H9 (cell line): ENCODE measurements at regions not wholly inside any gene's neighbourhood (a gene's known extent, or its start where the extent isn't known, plus 50 kb on each side); places are given as distances from the start of the nearest gene placed in this dataset.
A peak's percentile ranks its signal among the peaks of the same experiment; 100 is the strongest.

Source experiments
- DNase-seq: peaks from one replicate; pipeline ENCODE4 v3.0.0-alpha.2; 2017
- H2AFZ ChIP-seq: one replicate; pipeline ENCODE4 v1.6.1; 2013; ENCODE audit warnings: mild to moderate bottlenecking, low read length, control low read depth, moderate library complexity
- H2AK5ac ChIP-seq: 2 replicates; pipeline ENCODE4 v1.6.1; 2013; ENCODE audit warnings: low read length, control low read depth, mixed read lengths; ENCODE audit not compliant: insufficient read length
- H2BK120ac ChIP-seq: one replicate; pipeline ENCODE4 v1.6.1; 2013; ENCODE audit warnings: low read depth, mild to moderate bottlenecking, low read length, control low read depth, inconsistent platforms; ENCODE audit not compliant: poor library complexity, severe bottlenecking
- H2BK12ac ChIP-seq: 2 replicates; pipeline ENCODE4 v1.6.1; 2013; ENCODE audit warnings: low read length, control low read depth, mixed read lengths, low read depth; ENCODE audit not compliant: insufficient read length
- H2BK15ac ChIP-seq: 2 replicates; pipeline ENCODE4 v1.6.1; 2013; ENCODE audit warnings: low read depth, low read length, control low read depth
- H2BK20ac ChIP-seq: one replicate; pipeline ENCODE4 v1.6.1; 2013; ENCODE audit warnings: low read depth, mild to moderate bottlenecking, low read length, control low read depth, inconsistent platforms; ENCODE audit not compliant: poor library complexity, severe bottlenecking
- H2BK5ac ChIP-seq: 2 replicates; pipeline ENCODE4 v1.6.1; 2013; ENCODE audit warnings: low read length, control low read depth, mixed read lengths; ENCODE audit not compliant: insufficient read length
- H3K14ac ChIP-seq: 2 replicates; pipeline ENCODE4 v1.6.1; 2013; ENCODE audit warnings: low read length, control low read depth; ENCODE audit not compliant: insufficient read depth
- H3K18ac ChIP-seq: 2 replicates; pipeline ENCODE4 v1.6.1; 2013; ENCODE audit warnings: low read depth, mild to moderate bottlenecking, mixed read lengths, low read length, control low read depth; ENCODE audit not compliant: insufficient read length
- H3K23ac ChIP-seq: 2 replicates; pipeline ENCODE4 v1.6.1; 2013; ENCODE audit warnings: low read length, control low read depth, mixed read lengths, low read depth; ENCODE audit not compliant: insufficient read length
- H3K23me2 ChIP-seq: 2 replicates; pipeline ENCODE4 v1.6.1; 2013; ENCODE audit warnings: low read depth, mild to moderate bottlenecking, mixed read lengths, low read length, control low read depth; ENCODE audit not compliant: insufficient read length, poor library complexity, severe bottlenecking
- H3K27ac ChIP-seq: 2 replicates; pipeline ENCODE4 v1.5.1; 2013; ENCODE audit warnings: low read length, control low read depth, mixed read lengths, low read depth; ENCODE audit not compliant: insufficient read length
- H3K27me3 ChIP-seq: 2 replicates; pipeline ENCODE4 v1.6.1; 2013; ENCODE audit warnings: low read length, control low read depth, inconsistent platforms; ENCODE audit not compliant: insufficient read depth
- H3K4ac ChIP-seq: 2 replicates; pipeline ENCODE4 v1.6.1; 2013; ENCODE audit warnings: low read depth, mild to moderate bottlenecking, control low read depth, inconsistent platforms, low read length, moderate library complexity
- H3K4me1 ChIP-seq: 2 replicates; pipeline ENCODE4 v1.6.1; 2013; ENCODE audit warnings: low read length, control low read depth, inconsistent platforms; ENCODE audit not compliant: insufficient read depth
- H3K4me2 ChIP-seq: 2 replicates; pipeline ENCODE4 v1.6.1; 2013; ENCODE audit warnings: low read length, control low read depth, mixed read lengths; ENCODE audit not compliant: insufficient read length, insufficient read depth
- H3K56ac ChIP-seq: 2 replicates; pipeline ENCODE4 v1.6.1; 2013; ENCODE audit warnings: low read depth, mild to moderate bottlenecking, mixed read lengths, low read length, control low read depth; ENCODE audit not compliant: insufficient read length
- H3K79me1 ChIP-seq: 2 replicates; pipeline ENCODE4 v1.6.1; 2013; ENCODE audit warnings: low read depth, mild to moderate bottlenecking, moderate library complexity, low read length, control low read depth, inconsistent platforms; ENCODE audit not compliant: insufficient read depth, poor library complexity, severe bottlenecking
- H3K79me2 ChIP-seq: 2 replicates; pipeline ENCODE4 v1.6.1; 2013; ENCODE audit warnings: low read length, control low read depth, inconsistent platforms; ENCODE audit not compliant: insufficient read depth
- H3K9ac ChIP-seq: 2 replicates; pipeline ENCODE4 v1.6.1; 2013; ENCODE audit warnings: low read length, control low read depth, mixed read lengths; ENCODE audit not compliant: insufficient read length; ENCODE audit errors: extremely low read depth
- H3K9me3 ChIP-seq: one replicate; pipeline ENCODE4 v1.6.1; 2013; ENCODE audit warnings: low read depth, low read length, inconsistent platforms; ENCODE audit not compliant: control insufficient read depth
- H3T11ph ChIP-seq: one replicate; pipeline ENCODE4 v1.6.1; 2013; ENCODE audit warnings: mild to moderate bottlenecking, low read length, control low read depth, inconsistent platforms
- H4K20me1 ChIP-seq: one replicate; pipeline ENCODE4 v1.6.1; 2013; ENCODE audit not compliant: control insufficient read depth, insufficient read length, insufficient read depth
- H4K5ac ChIP-seq: 2 replicates; pipeline ENCODE4 v1.6.1; 2013; ENCODE audit warnings: low read depth, mild to moderate bottlenecking, mixed read lengths, low read length, control low read depth; ENCODE audit not compliant: insufficient read length
- H4K8ac ChIP-seq: replicated peaks from 2 replicates; pipeline ENCODE4 v1.6.1; 2013; ENCODE audit warnings: low read length, control low read depth, mixed read lengths, low read depth; ENCODE audit not compliant: insufficient read length
- H4K91ac ChIP-seq: 2 replicates; pipeline ENCODE4 v1.6.1; 2013; ENCODE audit warnings: low read depth, mild to moderate bottlenecking, moderate library complexity, mixed read lengths, low read length, control low read depth; ENCODE audit not compliant: insufficient read length
- H3K27ac Mint-ChIP-seq, 3 experiments: 2 replicates in 2 of 3; 3 replicates in 1 of 3; pipeline ENCODE4 v1.8.0; 2020 to 2021; ENCODE audit warnings: mixed read lengths in 3 of 3, mild to moderate bottlenecking in 1 of 3, moderate library complexity in 1 of 3
- H3K27me3 Mint-ChIP-seq: 2 replicates; pipeline ENCODE4 v1.8.0; 2021; ENCODE audit warnings: low read depth, mild to moderate bottlenecking, moderate library complexity, mixed read lengths
- H3K36me3 Mint-ChIP-seq, 3 experiments: 2 replicates in 2 of 3; 3 replicates in 1 of 3; pipeline ENCODE4 v1.8.0; 2020 to 2021; ENCODE audit warnings: low read depth in 3 of 3, mixed read lengths in 3 of 3; ENCODE audit not compliant: insufficient read depth in 1 of 3
- H3K4me1 Mint-ChIP-seq, 2 experiments: 2 replicates each; pipeline ENCODE4 v1.8.0; 2020; ENCODE audit warnings: mixed read lengths in 2 of 2
- H3K4me3 Mint-ChIP-seq, 2 experiments: 2 replicates in 1 of 2; 3 replicates in 1 of 2; pipeline ENCODE4 v1.8.0; 2020 to 2021; ENCODE audit warnings: mild to moderate bottlenecking in 2 of 2, mixed read lengths in 2 of 2, moderate library complexity in 1 of 2
- H3K9me3 Mint-ChIP-seq, 2 experiments: 2 replicates in 1 of 2; 3 replicates in 1 of 2; pipeline ENCODE4 v1.8.0; 2020; ENCODE audit warnings: mild to moderate bottlenecking in 2 of 2, mixed read lengths in 2 of 2, moderate library complexity in 1 of 2
- WGBS: extraction: QIAGEN DNeasy Blood & Tissue Kit; methylation state at CpG from one replicate; pipeline ENCODE4 v1.1.7; 2013; ENCODE audit warnings: missing lambda C conversion rate, low lambda C conversion rate, mixed read lengths; ENCODE audit not compliant: insufficient read length; ENCODE audit errors: extremely low coverage; 5-methylcytosine and 5-hydroxymethylcytosine counted together
- TF ChIP-seq, protein P1 (sequence below): fragments of 200-600 bp; sonication (generic); conservative IDR thresholded peaks from 3 replicates; pipeline ENCODE4 v1.8.0; 2021; ENCODE audit warnings: antibody characterized with exemption, mild to moderate bottlenecking

DNA sequence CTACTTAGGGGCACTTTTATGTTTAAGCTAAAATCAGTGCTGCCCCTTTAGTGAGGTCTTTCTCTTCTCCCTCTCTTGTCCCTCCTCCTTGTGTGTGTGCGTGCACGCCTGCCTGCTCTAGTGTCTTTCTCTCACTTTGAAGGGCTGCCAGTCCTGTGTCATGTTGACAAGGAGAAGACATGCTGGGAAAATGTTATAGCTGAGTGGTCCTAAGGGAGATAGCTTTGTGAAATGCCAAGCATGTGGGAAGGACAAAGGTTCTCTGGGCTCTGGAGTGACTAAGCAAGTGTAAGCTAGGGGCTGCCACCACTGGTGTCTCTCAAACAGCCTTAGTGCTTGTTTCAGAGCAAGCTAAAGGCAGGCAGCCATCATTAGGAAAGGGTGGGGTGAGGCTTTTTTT lies 108.4 kb downstream of the EMP1 start:
- Histone ChIP-seq H3K23me2 (no peaks in the 10 kb centered on the region), H3K79me2 (no peaks in the 10 kb centered on the region), H4K5ac (no peak overlapping the region), H2AFZ (no peak overlapping the region), H3K56ac (no peak overlapping the region), H4K20me1 (no peaks in the 10 kb centered on the region), H3K9me3 (no peaks in the 10 kb centered on the region), H3T11ph (no peak overlapping the region), H3K4ac (no peak overlapping the region), H3K4me1 (no peaks in the 10 kb centered on the region), H2BK20ac (no peak overlapping the region), H3K27me3 (no peaks in the 10 kb centered on the region), H2BK5ac (no peak overlapping the region), H3K27ac (no peak overlapping the region), H2BK12ac (no peak overlapping the region), H3K4me2 (no peak overlapping the region), H3K9ac (no peak overlapping the region), H2AK5ac (no peak overlapping the region), H4K8ac (no peak overlapping the region), H2BK120ac (no peak overlapping the region), H4K91ac (no peak overlapping the region), H3K23ac (no peak overlapping the region), H3K14ac (no peak overlapping the region), H3K79me1 (no peaks in the 10 kb centered on the region), H2BK15ac (no peak overlapping the region), H3K18ac (no peak overlapping the region)
- no peak for DNase-seq
- peaks cover 0 to 3% of the 10 kb centered on the region in 2 experiments; a peak in 1 of 5 replicates for H3K9me3 Mint-ChIP-seq
- peaks cover 4 to 6% of the 10 kb centered on the region in 2 experiments; a peak in 3 of 4 replicates for H3K4me1 Mint-ChIP-seq
- TF ChIP-seq, protein P1, sequence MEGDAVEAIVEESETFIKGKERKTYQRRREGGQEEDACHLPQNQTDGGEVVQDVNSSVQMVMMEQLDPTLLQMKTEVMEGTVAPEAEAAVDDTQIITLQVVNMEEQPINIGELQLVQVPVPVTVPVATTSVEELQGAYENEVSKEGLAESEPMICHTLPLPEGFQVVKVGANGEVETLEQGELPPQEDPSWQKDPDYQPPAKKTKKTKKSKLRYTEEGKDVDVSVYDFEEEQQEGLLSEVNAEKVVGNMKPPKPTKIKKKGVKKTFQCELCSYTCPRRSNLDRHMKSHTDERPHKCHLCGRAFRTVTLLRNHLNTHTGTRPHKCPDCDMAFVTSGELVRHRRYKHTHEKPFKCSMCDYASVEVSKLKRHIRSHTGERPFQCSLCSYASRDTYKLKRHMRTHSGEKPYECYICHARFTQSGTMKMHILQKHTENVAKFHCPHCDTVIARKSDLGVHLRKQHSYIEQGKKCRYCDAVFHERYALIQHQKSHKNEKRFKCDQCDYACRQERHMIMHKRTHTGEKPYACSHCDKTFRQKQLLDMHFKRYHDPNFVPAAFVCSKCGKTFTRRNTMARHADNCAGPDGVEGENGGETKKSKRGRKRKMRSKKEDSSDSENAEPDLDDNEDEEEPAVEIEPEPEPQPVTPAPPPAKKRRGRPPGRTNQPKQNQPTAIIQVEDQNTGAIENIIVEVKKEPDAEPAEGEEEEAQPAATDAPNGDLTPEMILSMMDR, result no peak
- no peaks in the 10 kb centered on the region for H3K36me3 Mint-ChIP-seq
- H3K27ac Mint-ChIP-seq, result 0 out of 7 replicates have a peak overlapping the region, but pooled peaks of 1 of the 3 experiments have one; percentile 19
- H3K27me3 Mint-ChIP-seq, result no peaks in the 10 kb centered on the region
- WGBS, result no CpG with 5 or more reads among the region's 2 CpGs
- H3K4me3 Mint-ChIP-seq, result no peak overlapping the region
